ENCODE measurements at regions not wholly inside any gene's neighbourhood (a gene's known extent, or its start where the extent isn't known, plus 50 kb on each side); places are given as distances from the start of the nearest gene placed in this dataset.

DNA sequence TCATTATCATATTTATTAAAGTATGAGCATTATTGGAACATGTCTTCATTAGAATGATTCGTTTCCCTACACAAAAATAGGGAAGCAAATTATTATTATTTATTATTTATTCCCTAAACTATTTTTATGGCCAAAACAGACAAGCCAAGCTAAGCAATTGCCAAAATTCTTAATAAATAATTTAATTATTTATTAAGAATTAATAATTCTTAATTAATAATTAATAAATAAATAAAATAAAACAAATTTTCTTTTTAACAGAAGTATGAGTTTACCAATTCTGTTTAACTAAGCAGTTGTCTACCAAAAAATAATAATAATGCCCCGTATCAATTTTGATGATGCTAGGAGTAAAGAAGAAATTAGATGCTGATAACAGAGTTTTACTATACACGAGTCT, 1080.8 kb upstream of the AGA start:
- TF ChIP-seq, protein P1, sequence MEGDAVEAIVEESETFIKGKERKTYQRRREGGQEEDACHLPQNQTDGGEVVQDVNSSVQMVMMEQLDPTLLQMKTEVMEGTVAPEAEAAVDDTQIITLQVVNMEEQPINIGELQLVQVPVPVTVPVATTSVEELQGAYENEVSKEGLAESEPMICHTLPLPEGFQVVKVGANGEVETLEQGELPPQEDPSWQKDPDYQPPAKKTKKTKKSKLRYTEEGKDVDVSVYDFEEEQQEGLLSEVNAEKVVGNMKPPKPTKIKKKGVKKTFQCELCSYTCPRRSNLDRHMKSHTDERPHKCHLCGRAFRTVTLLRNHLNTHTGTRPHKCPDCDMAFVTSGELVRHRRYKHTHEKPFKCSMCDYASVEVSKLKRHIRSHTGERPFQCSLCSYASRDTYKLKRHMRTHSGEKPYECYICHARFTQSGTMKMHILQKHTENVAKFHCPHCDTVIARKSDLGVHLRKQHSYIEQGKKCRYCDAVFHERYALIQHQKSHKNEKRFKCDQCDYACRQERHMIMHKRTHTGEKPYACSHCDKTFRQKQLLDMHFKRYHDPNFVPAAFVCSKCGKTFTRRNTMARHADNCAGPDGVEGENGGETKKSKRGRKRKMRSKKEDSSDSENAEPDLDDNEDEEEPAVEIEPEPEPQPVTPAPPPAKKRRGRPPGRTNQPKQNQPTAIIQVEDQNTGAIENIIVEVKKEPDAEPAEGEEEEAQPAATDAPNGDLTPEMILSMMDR (conservative IDR thresholded peaks at IDR 0.05): no peak
- no peak for TF ChIP-seq ZFX (IDR thresholded peaks at IDR 0.05)

Measured in C4-2B (cell line).